HEK293 (cell line): ENCODE measurements at regions not wholly inside any gene's neighbourhood (a gene's known extent, or its start where the extent isn't known, plus 50 kb on each side); places are given as distances from the start of the nearest gene placed in this dataset.

Source experiments
- CTCF ChIA-PET: fragments of 350-600 bp; formaldehyde crosslinking; extraction: SDS; loops from one replicate; lab custom pipeline; 2021; ENCODE audit warnings: antibody characterized with exemption; lab: Yijun Ruan, JAX
- POLR2A ChIA-PET: fragments of 300-600 bp; formaldehyde crosslinking; extraction: SDS; loops from one replicate; lab custom pipeline; 2020; ENCODE audit warnings: antibody characterized with exemption, inconsistent platforms; lab: Yijun Ruan, JAX
- H3K27ac ChIP-seq: fragments of 200-500 bp; sonication (Bioruptor generic); 2 replicates; pipeline ENCODE4 v1.5.1; 2014; ENCODE audit warnings: low read depth, low read length, control low read depth, inconsistent platforms; ENCODE audit errors: extremely low read depth
- H3K36me3 ChIP-seq, 2 experiments: fragments of 200-500 bp in 1 of 2; sonication (Bioruptor generic) in 1 of 2; 1 replicate in 1 of 2; 2 replicates in 1 of 2; pipeline ENCODE4 v1.5.1; 2014 to 2017; ENCODE audit warnings: inconsistent platforms in 2 of 2, low read length in 2 of 2; ENCODE audit not compliant: control insufficient read depth in 2 of 2, insufficient read depth in 1 of 2
- H3K4me1 ChIP-seq: fragments of 200-500 bp; sonication (Bioruptor generic); 2 replicates; pipeline ENCODE4 v1.5.1; 2014; ENCODE audit warnings: mild to moderate bottlenecking, low read length, inconsistent platforms; ENCODE audit not compliant: control insufficient read depth, insufficient read depth
- H3K4me3 ChIP-seq: 2 replicates; pipeline ENCODE4 v1.5.1; 2011; ENCODE audit warnings: low read depth, mild to moderate bottlenecking, control low read depth, low read length, moderate library complexity
- H3K9me3 ChIP-seq: fragments of 200-500 bp; sonication (Bioruptor generic); 2 replicates; pipeline ENCODE4 v1.5.1; 2014; ENCODE audit warnings: low read depth, low read length, inconsistent platforms; ENCODE audit not compliant: control insufficient read depth, insufficient read depth
- KLF9 ChIP-seq: fragments of 450-650 bp; formaldehyde crosslinking; IDR thresholded peaks from 2 replicates; pipeline ENCODE4 v1.5.1; 2016; ENCODE audit warnings: missing biosample characterization, missing genetic modification characterization, low read depth
- PRDM1 ChIP-seq: fragments of 450-650 bp; formaldehyde crosslinking; IDR thresholded peaks from 2 replicates; pipeline ENCODE4; 2016; ENCODE audit warnings: missing biosample characterization, missing genetic modification characterization
- YY1 ChIP-seq: fragments of 450-650 bp; formaldehyde crosslinking; IDR thresholded peaks from 2 replicates; pipeline ENCODE4 v1.5.1; 2018; ENCODE audit warnings: missing biosample characterization, missing genetic modification characterization
- ZNF112 ChIP-seq: fragments of 450-650 bp; formaldehyde crosslinking; IDR thresholded peaks from 2 replicates; pipeline ENCODE4 v1.5.0; 2017; ENCODE audit warnings: missing biosample characterization, missing genetic modification characterization
- ZNF157 ChIP-seq: fragments of 450-650 bp; formaldehyde crosslinking; IDR thresholded peaks from 2 replicates; pipeline ENCODE4 v1.5.1; 2016; ENCODE audit warnings: missing biosample characterization, missing genetic modification characterization
- ZNF16 ChIP-seq: fragments of 450-650 bp; formaldehyde crosslinking; IDR thresholded peaks from 2 replicates; pipeline ENCODE4 v1.5.1; 2016; ENCODE audit warnings: low read depth, missing biosample characterization, missing genetic modification characterization
- ZNF184 ChIP-seq: fragments of 450-650 bp; IDR thresholded peaks from 2 replicates; pipeline ENCODE4 v1.5.1; 2018; ENCODE audit warnings: missing biosample characterization, mild to moderate bottlenecking, missing genetic modification characterization
- ZNF19 ChIP-seq: fragments of 450-650 bp; formaldehyde crosslinking; IDR thresholded peaks from 2 replicates; pipeline ENCODE4; 2016; ENCODE audit warnings: missing biosample characterization, missing genetic modification characterization, low read depth
- ZNF221 ChIP-seq: fragments of 450-650 bp; formaldehyde crosslinking; IDR thresholded peaks from 2 replicates; pipeline ENCODE4 v1.5.1; 2017; ENCODE audit warnings: missing biosample characterization, missing genetic modification characterization, borderline replicate concordance
- ZNF341 ChIP-seq: fragments of 450-650 bp; formaldehyde crosslinking; IDR thresholded peaks from 2 replicates; pipeline ENCODE4; 2016; ENCODE audit warnings: low read depth, missing biosample characterization, missing genetic modification characterization
- ZNF366 ChIP-seq: fragments of 450-650 bp; formaldehyde crosslinking; conservative IDR thresholded peaks from 2 replicates; pipeline ENCODE4 v1.5.1; 2016; ENCODE audit warnings: missing biosample characterization, missing genetic modification characterization
- ZNF514 ChIP-seq: fragments of 450-650 bp; formaldehyde crosslinking; IDR thresholded peaks from 2 replicates; pipeline ENCODE4 v1.5.1; 2016; ENCODE audit warnings: missing biosample characterization, missing genetic modification characterization
- ZNF529 ChIP-seq: fragments of 450-650 bp; formaldehyde crosslinking; IDR thresholded peaks from 2 replicates; pipeline ENCODE4 v1.5.1; 2017; ENCODE audit warnings: missing genetic modification characterization, missing biosample characterization; ENCODE audit not compliant: insufficient replicate concordance
- ZNF621 ChIP-seq: fragments of 450-650 bp; formaldehyde crosslinking; IDR thresholded peaks from 2 replicates; pipeline ENCODE4 v1.5.1; 2017; ENCODE audit warnings: missing biosample characterization, missing genetic modification characterization
- ZNF76 ChIP-seq: fragments of 450-650 bp; formaldehyde crosslinking; IDR thresholded peaks from 2 replicates; pipeline ENCODE4; 2016; ENCODE audit warnings: low read depth, missing biosample characterization, missing genetic modification characterization, borderline replicate concordance
- ZNF777 ChIP-seq: fragments of 450-650 bp; formaldehyde crosslinking; IDR thresholded peaks from 2 replicates; pipeline ENCODE4 v1.5.1; 2017; ENCODE audit warnings: missing biosample characterization, missing genetic modification characterization, borderline replicate concordance
- TF ChIP-seq, protein P1 (sequence below): fragments of 450-650 bp; formaldehyde crosslinking; IDR thresholded peaks from 2 replicates; pipeline ENCODE4 v1.5.1; 2016; ENCODE audit warnings: missing biosample characterization, missing genetic modification characterization
- TF ChIP-seq, protein P2 (sequence below): fragments of 450-650 bp; formaldehyde crosslinking; IDR thresholded peaks from 2 replicates; pipeline ENCODE4 v1.5.1; 2016; ENCODE audit warnings: missing biosample characterization, missing genetic modification characterization
- TF ChIP-seq, protein P3 (sequence below): fragments of 450-650 bp; formaldehyde crosslinking; IDR thresholded peaks from 2 replicates; pipeline ENCODE4 v1.5.1; 2017; ENCODE audit warnings: missing biosample characterization, missing genetic modification characterization
- TF ChIP-seq, protein P4 (sequence below): fragments of 450-650 bp; formaldehyde crosslinking; IDR thresholded peaks from 2 replicates; pipeline ENCODE4 v1.5.1; 2016; ENCODE audit warnings: missing biosample characterization, missing genetic modification characterization, low read depth
- TF ChIP-seq, protein P5 (sequence below): sonication (generic); formaldehyde crosslinking; IDR thresholded peaks from 2 replicates; pipeline ENCODE4 v1.8.1; 2022; ENCODE audit warnings: mild to moderate bottlenecking, moderate library complexity, missing genetic modification reagents

DNA sequence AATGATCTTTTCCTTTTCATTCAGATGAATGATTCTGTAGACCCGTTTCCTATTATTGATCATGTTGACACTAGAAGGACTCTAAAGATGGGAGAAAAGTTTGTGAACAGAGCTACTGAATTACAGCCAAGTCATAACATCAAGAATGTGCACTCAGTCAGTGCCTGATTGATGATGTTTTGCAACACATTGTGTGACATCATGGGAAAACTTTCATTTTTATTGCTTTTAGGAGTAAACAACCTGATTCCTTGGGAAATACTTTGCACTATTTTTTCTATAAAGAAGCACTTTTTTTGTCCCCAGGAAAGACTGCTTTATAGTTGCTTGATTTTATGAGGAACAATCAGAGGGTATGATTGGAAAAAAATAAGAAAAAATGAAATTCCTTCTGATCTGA is 383.8 kb upstream of the JAG1 start:
- TF ChIP-seq KLF9 (tag by site-specific recombination) (no peak), ZNF184 (no peak), ZNF777 (tag by site-specific recombination) (no peak), ZNF529 (tag by site-specific recombination) (no peak), ZNF112 (no peak), ZNF621 (tag by site-specific recombination) (no peak), ZNF19 (no peak)
- CTCF ChIA-PET = no interaction called here
- H3K4me1 ChIP-seq = no peaks in the 10 kb centered on the region
- no peaks in the 10 kb centered on the region for H3K9me3 ChIP-seq
- H3K27ac ChIP-seq = no peak overlapping the region
- POLR2A ChIA-PET = interaction anchor here (0.6 kb wide), 1 partner anchor 1019 kb away, joined by 3 read pairs; no protein-coding TSS in a partner anchor
- no peaks in the 10 kb centered on the region for H3K36me3 ChIP-seq
- H3K4me3 ChIP-seq = no peak overlapping the region

DNA sequence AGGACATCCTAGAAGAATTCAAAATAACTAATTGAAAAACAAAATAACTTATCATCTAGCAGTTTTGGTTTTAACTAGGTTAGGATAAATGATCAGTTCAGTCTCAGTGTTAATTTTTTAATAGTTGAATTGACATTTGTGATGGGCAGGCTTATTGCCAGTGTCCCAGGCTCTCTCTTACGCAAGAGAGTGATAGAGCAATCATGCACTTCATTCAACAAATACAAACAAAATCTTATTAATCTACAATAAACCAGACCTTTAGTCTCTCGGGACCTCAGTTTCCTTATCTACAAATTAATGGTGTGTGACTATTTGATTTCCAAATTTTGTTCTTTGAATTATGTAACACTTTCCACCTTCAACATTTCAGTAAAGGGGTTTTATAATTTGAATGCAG is 385.9 kb upstream of the JAG1 start:
- CTCF ChIA-PET = interaction anchor here (0.6 kb wide), 1 partner anchor 400 kb away, joined by 5 read pairs; no protein-coding TSS in a partner anchor
- no peaks in the 10 kb centered on the region for H3K36me3 ChIP-seq
- H3K4me3 ChIP-seq = no peak overlapping the region

DNA sequence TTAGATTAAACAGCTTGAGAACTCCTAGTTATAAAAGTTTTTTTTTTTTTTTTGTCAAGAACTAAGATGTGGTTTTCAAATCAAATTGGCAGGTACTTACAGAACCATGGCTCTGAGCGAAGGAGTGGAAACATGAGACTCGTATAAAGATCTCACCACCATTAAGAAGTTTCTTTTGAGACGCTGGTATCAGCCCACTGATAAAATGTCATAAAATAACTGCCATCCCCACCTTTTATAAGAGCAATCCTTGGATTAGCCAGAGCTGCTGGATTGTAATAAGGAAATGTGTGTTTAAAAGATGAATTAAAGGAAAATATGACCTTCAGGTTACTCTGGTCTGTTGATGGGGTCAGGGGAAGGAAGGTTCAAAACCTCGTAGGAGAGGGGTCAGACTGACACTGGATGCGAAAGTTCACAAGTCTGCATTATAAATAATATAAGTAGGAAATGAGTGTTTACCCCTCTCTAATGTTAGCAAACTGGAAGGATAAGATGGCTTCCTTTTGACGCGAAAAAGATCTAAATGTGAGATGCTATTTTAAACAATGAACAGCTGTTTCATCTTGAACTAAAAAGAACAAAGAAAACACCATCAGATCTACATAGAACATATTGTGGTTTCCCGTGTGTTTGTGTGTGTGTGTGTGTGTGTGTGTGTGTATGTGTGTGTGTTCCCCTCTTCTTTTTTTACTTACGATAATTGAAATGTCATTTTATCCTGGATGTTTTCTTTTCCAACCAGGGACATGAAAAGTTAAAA is 386.8 kb upstream of the JAG1 start:
- Histone ChIP-seq H3K4me1 (no peaks in the 10 kb centered on the region), H3K9me3 (no peaks in the 10 kb centered on the region), H3K27ac (no peak overlapping the region), H3K4me3 (no peak overlapping the region), H3K36me3 (no peaks in the 10 kb centered on the region)
- CTCF ChIA-PET = interaction anchor here (0.6 kb wide), 1 partner anchor 399 kb away, joined by 5 read pairs; no protein-coding TSS in a partner anchor
- POLR2A ChIA-PET = no interaction called here
- TF ChIP-seq ZNF16 (no peak), ZNF341 (tag by site-specific recombination) (no peak), ZNF366 (tag by site-specific recombination) (no peak), ZNF76 (no peak), YY1 (tag by site-specific recombination) (no peak), ZNF514 (tag by site-specific recombination) (no peak), PRDM1 (tag by site-specific recombination) (no peak), ZNF157 (tag by site-specific recombination) (no peak), ZNF621 (tag by site-specific recombination) (no peak), ZNF221 (tag by site-specific recombination) (no peak)
- TF ChIP-seq, protein P1, sequence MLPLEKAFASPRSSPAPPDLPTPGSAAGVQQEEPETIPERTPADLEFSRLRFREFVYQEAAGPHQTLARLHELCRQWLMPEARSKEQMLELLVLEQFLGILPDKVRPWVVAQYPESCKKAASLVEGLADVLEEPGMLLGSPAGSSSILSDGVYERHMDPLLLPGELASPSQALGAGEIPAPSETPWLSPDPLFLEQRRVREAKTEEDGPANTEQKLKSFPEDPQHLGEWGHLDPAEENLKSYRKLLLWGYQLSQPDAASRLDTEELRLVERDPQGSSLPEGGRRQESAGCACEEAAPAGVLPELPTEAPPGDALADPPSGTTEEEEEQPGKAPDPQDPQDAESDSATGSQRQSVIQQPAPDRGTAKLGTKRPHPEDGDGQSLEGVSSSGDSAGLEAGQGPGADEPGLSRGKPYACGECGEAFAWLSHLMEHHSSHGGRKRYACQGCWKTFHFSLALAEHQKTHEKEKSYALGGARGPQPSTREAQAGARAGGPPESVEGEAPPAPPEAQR (tag by site-specific recombination) = no peak
- TF ChIP-seq, protein P2, sequence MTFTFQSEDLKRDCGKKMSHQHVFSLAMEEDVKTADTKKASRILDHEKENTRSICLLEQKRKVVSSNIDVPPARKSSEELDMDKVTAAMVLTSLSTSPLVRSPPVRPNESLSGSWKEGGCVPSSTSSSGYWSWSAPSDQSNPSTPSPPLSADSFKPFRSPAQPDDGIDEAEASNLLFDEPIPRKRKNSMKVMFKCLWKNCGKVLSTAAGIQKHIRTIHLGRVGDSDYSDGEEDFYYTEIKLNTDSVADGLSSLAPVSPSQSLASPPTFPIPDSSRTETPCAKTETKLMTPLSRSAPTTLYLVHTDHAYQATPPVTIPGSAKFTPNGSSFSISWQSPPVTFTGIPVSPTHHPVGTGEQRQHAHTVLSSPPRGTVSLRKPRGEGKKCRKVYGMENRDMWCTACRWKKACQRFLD (tag by site-specific recombination) = no peak
- TF ChIP-seq, protein P3, sequence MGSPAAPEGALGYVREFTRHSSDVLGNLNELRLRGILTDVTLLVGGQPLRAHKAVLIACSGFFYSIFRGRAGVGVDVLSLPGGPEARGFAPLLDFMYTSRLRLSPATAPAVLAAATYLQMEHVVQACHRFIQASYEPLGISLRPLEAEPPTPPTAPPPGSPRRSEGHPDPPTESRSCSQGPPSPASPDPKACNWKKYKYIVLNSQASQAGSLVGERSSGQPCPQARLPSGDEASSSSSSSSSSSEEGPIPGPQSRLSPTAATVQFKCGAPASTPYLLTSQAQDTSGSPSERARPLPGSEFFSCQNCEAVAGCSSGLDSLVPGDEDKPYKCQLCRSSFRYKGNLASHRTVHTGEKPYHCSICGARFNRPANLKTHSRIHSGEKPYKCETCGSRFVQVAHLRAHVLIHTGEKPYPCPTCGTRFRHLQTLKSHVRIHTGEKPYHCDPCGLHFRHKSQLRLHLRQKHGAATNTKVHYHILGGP (tag by site-specific recombination) = no peak
- TF ChIP-seq, protein P4, sequence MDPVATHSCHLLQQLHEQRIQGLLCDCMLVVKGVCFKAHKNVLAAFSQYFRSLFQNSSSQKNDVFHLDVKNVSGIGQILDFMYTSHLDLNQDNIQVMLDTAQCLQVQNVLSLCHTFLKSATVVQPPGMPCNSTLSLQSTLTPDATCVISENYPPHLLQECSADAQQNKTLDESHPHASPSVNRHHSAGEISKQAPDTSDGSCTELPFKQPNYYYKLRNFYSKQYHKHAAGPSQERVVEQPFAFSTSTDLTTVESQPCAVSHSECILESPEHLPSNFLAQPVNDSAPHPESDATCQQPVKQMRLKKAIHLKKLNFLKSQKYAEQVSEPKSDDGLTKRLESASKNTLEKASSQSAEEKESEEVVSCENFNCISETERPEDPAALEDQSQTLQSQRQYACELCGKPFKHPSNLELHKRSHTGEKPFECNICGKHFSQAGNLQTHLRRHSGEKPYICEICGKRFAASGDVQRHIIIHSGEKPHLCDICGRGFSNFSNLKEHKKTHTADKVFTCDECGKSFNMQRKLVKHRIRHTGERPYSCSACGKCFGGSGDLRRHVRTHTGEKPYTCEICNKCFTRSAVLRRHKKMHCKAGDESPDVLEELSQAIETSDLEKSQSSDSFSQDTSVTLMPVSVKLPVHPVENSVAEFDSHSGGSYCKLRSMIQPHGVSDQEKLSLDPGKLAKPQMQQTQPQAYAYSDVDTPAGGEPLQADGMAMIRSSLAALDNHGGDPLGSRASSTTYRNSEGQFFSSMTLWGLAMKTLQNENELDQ = no peak
- TF ChIP-seq, protein P5, sequence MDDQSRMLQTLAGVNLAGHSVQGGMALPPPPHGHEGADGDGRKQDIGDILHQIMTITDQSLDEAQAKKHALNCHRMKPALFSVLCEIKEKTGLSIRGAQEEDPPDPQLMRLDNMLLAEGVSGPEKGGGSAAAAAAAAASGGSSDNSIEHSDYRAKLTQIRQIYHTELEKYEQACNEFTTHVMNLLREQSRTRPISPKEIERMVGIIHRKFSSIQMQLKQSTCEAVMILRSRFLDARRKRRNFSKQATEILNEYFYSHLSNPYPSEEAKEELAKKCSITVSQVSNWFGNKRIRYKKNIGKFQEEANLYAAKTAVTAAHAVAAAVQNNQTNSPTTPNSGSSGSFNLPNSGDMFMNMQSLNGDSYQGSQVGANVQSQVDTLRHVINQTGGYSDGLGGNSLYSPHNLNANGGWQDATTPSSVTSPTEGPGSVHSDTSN (CRISPR knock-in tag) = no peak

More for the DNA sequence above, 385.9 kb upstream of the JAG1 start:
- Histone ChIP-seq H3K27ac (no peak overlapping the region), H3K4me1 (no peaks in the 10 kb centered on the region), H3K9me3 (no peaks in the 10 kb centered on the region)
- POLR2A ChIA-PET = no interaction called here
- TF ChIP-seq, protein P3 (tag by site-specific recombination) = no peak
